GM19324 (cell line): ENCODE measurements at regions not wholly inside any gene's neighbourhood (a gene's known extent, or its start where the extent isn't known, plus 50 kb on each side); places are given as distances from the start of the nearest gene placed in this dataset.

Experiments
- ATAC-seq: cut with Tn5 transposase; IDR thresholded peaks from one replicate; pipeline ENCODE4 v1.9.1; 2021; ENCODE audit warnings: mild to moderate bottlenecking, moderate library complexity; ENCODE audit not compliant: unreplicated experiment, low FRiP score

DNA sequence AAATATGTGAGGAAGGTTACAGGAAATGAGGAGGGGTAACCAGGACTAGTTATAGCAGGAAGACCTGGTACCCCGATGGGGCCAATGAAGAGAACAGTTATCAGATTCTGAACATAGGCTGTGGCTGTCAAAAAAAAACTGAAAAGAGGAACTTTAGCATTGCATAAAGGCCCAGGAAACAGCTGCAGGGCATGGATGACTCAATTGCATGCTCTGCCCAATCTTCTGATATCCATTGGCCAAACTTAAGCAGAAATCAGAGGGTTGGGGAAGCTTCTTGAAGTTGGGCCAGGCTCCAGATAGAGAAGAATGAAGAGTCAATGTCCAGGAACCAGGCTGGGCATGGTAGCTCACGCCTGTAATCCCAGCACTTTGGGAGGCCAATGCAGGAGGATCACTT is 1222.4 kb upstream of the PRKX start:
- no peak for ATAC-seq

DNA sequence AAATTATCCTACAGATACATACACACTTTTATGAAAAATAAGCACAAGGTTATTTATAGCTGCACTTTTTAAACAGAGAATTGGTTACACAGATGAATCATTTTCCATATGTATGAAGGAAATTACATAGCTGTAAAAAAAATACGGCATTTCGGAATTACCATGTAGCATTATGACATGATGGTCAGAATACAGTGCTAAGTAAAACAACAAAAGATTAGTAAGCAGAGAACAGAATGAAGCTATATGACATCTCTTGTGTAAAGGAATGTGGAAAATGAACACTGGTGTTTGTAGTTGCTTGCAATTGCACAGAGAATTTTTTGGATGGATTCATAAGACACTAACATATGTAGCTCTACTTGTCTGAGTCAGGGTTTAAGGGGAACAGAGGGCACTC is 1222.0 kb upstream of the PRKX start:
- ATAC-seq, result no peak

DNA sequence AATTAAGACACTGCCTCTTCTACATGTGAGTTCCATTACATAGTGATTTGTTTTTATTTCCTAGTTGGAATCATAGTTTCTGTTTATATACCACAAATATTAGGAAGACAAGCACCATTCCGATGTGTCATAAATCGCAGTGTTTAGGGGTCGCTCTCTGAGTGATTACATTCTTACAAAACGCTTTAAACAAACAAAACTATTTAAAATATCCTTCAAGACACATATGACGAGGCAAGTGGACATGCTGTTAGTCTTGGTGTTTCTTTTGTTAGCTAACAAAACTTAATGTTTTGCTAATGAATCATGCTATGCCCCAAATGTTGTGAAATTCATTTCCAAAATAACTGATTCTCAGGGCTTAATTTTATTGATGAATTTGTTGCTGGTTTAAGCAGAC is 1219.3 kb upstream of the PRKX start:
- no peak for ATAC-seq

DNA sequence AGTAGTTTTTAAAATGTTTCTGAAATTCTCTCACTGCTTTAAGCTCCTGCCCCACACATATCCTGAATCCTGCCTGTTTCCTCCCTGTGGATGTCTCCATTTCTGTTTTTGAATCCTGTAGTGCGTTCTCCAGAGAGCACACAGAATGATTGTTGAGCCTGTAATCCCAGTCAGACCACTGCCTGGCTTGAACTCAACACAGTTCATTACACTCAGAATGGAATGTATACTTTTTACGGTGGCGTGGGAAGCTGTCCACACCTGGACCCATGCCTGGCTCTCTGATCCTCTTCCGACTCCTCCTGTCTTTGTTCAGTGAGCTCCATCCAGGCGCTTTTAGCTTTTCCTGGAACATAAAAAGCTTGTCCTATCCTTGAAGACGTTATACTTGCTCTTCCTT is 1217.0 kb upstream of the PRKX start:
- ATAC-seq, result no peak

DNA sequence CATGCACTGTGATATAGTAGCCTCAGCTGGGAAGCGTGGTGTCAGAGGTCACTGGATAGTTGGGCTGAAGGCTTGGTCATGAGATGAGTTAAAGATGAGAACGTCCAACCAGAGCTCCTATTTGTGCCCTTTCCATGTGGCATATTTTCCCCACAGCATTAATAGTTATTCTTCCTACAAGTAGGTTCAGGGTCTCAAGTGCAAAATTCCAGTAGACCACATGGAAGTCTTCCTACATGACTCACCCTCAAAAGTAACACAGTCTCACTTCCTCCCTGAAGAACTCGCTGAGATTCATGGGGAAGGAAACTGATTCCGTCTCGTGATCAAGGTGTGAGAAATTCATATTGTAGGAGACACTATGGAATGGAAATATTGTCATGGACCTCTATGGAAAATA is 1212.5 kb upstream of the PRKX start:
- ATAC-seq, result no peak

DNA sequence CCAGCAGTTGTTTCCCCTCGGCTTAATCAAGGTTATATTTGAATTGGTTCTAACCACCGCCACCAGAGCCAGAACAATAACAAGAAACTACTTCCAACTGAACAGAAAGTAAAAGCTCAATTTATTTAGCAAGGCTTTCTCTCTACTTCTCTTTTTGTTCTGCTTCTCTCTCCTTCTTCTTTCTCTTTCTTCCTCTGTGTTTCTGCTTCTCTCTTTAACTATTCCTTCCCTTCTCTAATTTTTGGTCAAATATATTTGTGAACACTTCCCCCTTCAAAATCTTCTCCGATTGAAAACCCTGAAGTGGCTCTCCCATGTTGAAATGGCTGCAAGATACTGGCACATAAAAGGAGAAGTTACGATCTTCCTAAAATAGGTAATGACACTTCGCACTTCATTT is 1195.9 kb upstream of the PRKX start:
- ATAC-seq, result no peak

DNA sequence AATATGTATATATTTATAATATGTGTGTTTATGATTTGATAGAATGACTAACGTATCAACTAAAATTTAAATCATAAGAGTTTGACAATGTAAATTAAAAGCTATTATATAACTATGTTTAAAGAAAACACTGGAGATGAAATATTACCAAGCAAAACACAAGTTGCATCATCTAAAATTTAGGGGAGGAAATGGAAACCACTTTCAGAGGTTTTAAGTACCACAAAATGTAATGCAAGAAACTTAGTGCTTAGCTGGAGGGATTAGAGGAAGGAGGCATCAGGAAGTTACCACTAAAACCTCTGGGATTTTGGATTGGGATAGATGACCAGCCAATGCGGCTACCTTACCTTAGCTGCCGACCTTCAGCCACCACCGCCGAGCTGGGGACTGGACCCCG is 1192.1 kb upstream of the PRKX start:
- ATAC-seq, result no peak

DNA sequence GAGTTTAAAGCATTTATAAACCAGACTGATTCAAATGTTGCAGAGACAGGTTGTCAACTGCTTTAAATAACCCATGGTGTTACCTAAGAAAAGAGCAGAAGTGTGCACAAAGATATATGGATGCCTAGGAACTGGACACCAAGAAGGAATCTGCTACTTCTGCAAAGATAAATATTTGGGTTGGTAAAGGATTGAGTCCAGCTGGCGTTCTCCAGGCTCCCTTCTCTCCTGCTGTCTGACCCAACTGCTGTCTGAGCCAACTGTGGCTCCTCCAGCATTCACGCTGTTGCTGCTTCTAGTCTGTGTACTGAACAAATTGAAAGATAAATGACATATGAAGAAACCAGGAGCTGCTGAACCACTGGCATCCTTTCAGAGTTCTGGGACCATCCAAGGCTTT is 1167.8 kb upstream of the PRKX start:
- no peak for ATAC-seq

DNA sequence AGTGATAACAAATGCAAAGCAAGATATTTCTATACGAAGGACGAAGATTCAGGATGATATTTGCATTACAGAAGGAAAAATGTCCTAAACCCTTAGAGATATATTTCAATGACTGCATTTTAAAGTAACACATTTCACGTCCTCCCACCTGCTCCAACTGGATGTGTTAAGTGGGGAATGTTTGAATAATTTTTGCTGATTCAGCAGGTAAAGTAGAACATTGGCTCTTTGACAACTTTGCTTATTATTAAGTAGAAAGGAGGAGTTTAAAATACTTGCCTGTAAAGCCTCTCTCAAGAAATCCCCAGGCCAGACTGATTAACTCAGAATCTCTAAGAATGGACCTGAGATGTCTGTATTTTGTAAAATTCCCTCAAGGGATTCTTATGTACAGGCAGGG is 1165.2 kb upstream of the PRKX start:
- no peak for ATAC-seq

DNA sequence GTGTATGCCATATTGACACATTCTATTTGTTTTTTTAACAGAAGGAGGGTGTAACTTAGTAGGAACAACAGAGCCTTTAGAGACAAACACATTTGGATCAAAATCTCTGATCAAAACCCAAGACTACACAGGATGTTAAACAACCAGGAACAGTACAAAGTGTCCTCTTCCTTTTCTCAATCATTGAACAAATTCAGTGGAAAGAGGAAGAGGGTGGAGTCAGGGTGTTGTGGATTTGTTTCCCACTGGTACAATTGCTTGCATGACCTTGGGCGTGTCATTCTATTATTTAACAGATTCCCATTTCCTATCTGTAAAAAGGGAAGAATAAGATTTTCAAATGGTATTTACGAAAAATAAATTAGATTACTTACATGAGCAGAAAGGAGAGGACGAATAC is 1162.8 kb upstream of the PRKX start:
- no peak for ATAC-seq

DNA sequence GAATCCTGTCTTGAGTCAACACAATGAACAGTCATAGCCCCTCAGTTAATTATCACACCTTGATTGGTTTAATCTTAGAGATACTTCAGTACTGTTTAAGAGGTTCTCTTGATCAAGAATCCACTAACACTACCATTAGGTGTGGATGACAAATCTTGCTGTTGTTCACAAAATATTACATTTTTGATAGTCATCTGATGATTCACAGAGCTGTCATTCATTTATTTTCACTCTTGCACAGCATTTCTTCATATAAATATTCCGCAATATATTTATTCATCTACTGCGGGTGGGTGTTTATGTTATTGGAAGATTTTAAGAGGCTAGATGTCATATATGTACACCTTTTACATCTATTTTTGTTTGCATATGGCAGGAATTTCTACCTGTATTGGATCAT is 1138.1 kb upstream of the PRKX start:
- no peak for ATAC-seq

DNA sequence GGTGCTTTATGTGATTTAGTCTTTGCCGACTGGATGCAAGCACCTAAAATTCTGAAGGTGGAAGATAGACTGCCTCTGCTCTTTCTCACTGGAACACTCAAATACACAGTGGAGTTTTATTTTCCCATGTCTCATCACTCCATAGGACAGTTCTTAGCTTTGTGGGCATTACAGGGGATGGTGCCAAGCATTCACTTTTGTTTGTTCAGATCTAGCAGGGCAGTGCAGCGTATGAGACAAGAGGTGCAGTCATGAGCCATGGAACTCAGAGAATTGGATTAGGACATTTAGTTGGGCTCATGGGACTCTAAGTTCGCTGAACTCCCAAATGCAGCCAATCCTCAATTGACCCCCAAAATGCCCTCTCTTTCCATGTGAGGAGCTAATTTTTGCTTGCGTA is 1136.9 kb upstream of the PRKX start:
- no peak for ATAC-seq

DNA sequence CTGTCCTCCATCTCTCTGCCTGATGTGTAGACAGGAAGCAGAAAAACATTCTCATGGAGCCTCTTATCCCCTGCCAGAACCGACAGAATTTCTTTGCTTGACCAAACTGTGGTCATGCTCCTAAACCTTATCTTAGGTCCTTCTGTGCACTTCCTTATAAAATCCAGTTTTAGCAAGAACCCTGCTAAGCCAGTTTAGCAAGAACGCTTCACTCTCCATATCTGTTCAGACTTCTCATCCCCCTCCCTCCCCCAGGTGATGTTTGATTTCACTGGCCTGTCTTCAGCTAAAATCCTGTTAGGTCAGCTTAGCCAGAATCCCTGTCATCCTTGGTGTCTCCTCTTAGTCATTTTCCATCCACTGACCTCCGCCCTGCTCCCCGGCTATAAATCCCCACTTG is 1130.9 kb upstream of the PRKX start:
- no peak for ATAC-seq

DNA sequence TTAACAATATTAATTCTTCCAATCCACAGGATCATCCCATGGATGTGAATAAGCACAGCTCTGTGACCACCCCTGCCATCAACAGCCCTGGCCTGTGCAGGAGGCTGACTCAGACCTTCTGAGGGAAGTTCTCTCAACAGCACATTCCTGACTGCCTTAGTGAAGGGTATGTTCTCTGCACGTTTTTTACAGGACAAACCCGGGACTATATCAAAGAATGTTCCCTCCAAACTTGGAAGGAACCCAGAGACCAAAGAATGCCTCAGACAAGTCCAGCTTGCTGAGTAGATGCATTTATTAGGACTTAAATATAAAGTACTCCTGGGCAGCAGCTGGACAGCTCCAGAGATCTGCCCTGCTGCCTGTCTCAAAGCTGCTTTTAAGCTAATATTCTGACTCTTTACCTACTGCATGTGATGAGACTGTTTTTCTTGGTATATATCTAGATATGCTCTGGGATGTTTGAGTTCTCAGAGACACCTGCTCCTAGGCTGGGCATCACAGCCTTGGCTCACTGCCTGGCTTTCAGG is 1127.8 kb upstream of the PRKX start:
- ATAC-seq, result no peak

DNA sequence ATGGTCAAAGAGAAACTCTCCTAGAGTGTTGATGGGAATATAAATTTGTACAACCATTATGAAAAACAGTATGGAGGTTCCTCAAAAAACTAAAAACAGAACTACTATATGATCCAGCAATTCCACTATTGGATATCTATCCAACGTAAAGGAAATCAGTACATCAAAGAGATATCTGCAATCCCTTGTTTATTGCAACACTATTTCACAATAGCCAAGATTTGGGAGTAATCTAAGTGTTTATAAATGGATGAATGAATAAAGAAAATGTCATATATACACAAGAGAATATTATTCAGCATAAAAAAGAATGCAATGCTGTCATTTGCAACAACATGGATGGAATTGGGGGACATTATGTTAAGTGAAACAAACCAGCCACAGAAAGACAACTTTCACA is 1118.1 kb upstream of the PRKX start:
- no peak for ATAC-seq

DNA sequence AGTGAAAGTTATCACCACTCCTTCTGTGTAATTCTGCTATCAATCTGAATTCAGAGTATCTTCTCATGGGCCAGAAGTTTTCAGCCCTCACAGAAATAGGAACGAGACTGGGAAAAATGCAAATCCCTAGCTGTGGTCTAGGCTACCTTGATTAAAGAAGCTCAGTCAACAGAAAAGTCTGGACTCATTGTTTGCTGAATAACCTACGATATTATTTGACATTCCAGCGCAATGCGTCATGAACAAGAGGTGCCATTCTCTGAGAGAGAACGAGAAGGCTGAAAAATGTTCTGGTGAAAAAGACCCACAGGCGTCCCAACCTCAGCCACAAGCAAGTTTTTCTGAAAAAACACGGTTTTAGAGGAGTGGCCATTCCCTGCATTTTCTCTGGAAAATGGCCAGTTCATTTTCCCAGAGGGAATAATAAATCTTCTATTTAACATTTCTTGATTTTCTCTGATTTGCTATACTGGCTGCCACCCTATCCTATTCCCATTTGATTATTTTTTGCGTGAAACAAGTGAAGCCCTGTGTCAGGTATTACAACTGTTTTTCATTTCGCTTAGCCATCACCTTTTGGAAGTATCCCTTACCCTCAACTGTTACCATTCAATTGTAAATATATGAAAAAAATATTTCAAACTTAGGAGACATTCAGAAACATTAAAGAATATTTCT is 1117.6 kb upstream of the PRKX start:
- no peak for ATAC-seq

DNA sequence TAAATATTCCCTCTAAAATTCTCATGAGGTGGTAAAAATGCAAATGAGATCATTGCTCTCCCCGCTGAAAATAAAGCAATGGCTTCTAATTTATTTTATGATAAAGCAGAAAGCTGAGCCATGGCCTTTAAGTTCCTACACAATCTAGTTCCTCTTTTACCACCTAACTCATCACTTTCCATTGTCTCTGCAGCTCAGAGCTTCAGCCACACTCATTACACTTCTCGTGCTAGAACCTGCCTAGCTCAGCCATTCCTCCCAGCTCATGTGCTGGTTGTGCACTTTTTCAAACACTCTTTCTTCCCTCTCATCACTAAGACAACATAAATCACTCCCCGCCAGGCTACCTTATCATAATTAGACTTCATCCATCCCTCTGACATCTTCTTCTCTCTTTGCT is 1112.1 kb upstream of the PRKX start:
- no peak for ATAC-seq

DNA sequence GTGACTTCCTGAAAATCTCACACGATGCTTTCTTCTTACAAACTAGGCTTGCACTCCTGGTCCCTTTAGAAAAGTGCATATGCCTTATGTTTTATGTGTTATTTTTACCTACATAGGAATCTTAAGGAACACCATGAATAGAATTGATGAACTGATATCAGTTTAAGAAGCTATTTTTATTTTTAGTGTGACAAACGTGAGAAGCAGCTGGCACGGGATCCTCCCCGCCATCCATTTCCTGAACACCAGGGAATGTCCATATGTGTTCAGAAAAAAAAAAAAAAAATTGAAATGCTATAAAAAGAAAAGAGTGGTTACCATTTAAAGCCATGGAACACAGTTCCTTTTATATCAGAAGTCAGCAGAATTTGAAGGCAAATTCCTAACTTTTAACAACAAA is 1096.1 kb upstream of the PRKX start:
- ATAC-seq, result no peak

DNA sequence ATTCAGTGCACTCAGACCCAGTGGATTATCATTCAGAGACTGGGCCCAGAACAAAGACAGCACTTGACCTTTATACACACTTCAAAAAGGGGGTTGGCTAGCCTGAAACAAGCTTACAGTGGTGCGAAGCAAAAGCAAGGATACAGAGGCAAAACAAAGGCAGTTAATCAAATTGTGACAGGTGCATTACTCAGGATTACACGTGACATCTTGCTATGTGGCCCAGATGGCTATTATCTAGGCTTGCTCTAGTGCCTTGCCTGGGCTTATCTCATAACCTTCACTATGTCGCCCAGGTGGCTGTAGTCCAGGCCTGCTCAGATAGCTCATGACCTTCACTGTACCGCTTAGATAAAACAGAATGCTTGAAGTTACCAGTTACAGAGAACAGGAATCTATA is 1092.1 kb upstream of the PRKX start:
- ATAC-seq, result no peak

DNA sequence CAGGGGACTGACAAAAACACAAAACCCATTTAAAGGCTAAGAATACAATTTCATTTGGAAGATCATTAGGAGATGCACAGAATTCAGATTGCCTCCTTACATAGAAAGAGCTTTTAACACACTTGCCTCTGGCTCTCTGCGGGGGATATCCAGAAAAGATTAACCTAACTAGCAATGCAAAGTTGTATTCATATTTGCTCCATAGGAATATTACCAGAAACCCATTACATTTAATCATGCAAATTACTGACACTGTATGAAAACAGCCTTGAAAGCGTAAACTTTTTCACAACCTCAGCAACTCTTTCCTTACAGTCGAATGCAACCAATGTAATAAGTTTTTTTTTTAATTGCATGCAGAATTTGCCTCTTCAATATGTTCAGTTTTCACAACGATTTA is 1087.3 kb upstream of the PRKX start:
- no peak for ATAC-seq

DNA sequence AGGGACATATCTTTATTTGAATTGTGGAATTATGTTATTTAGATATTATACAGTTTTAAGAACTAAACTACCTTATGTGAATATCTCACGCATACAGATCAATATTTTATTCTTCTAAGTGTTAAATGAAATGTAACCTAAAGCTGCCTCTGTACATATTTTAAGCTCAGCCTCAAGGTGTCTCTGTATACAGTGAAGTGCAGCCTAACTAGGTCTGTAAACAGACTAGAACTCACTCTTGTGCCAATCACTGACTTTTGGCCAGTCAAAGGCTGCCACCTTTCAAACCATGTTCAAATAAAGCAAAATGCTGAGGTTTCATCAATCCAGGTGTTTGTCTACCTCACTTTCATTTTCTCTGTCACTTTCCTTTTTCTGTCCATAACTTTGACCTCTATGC is 1074.5 kb upstream of the PRKX start:
- ATAC-seq, result no peak

DNA sequence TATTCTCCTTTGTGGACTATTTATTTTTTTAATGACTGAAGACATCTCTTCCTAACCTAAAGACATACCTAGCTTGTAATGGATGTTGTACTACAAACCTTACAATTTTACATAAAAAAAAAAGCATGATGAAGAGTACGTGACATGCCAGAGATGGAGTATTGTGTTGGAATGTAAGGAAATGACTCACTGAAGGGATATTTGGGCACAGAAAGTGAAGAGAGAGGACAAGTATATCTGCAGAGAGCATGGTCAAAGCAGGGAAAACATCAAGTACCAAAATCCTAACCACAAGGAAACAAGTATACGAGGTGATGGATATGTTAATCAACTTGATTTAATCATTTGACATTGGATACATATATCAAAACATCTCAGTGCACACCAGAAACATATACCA is 1051.4 kb upstream of the PRKX start:
- no peak for ATAC-seq

DNA sequence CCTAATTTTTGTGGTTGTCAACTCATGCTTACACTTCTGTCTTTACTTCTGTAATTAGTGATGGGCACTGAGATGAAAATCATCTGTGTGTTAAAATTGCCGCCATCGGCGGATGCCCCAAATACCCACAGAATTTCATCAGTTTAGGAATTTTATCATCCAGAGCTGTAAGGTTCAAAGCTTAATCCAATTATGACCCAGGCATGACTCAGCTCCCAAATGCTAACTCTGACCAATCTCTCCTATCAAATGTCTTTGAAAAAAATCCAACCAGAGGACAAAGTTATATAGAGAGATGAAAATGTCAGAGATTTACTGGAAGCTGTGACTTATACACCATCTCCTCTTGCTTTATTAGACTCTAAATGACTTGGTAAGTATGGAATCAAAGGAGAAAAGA is 1048.7 kb upstream of the PRKX start:
- no peak for ATAC-seq
